PC-3 (cell line): ENCODE measurements at regions not wholly inside any gene's neighbourhood (a gene's known extent, or its start where the extent isn't known, plus 50 kb on each side); places are given as distances from the start of the nearest gene placed in this dataset.

Experiments used
- ATAC-seq: fragments of 200-7000 bp; cut with Tn5 transposase; 2 replicates; pipeline ENCODE4 v1.9.1; 2020; ENCODE audit warnings: mild to moderate bottlenecking, moderate library complexity
- BruUV-seq: library from RNA; stranded (reverse); fragments of 400-500 nt; replicated peaks from 2 replicates; lab custom pipeline; 2021; lab: Mats Ljungman, UMichigan
- CTCF ChIA-PET: fragments of 300-600 bp; sonication (Branson Sonifier 250); formaldehyde crosslinking; loops from one replicate; lab custom pipeline; 2022; ENCODE audit warnings: antibody characterized with exemption; lab: Charles Lee
- POLR2A ChIA-PET: fragments of 300-600 bp; sonication (Branson Sonifier 250); formaldehyde crosslinking; loops from one replicate; lab custom pipeline; 2022; ENCODE audit warnings: antibody characterized with exemption; ENCODE audit not compliant: unreplicated experiment; lab: Charles Lee
- DNase-seq: peaks from one replicate; pipeline ENCODE4 v3.0.0-alpha.2; 2015
- H2AFZ ChIP-seq: fragments of 300-600 bp; sonication (generic); 2 replicates; pipeline ENCODE4 v1.6.0; 2016; ENCODE audit warnings: antibody characterized with exemption, low read length
- H3F3A ChIP-seq: fragments of 300-600 bp; sonication (generic); one replicate; pipeline ENCODE4 v1.6.0; 2017; ENCODE audit warnings: antibody characterized with exemption, low read length, control low read depth, mild to moderate bottlenecking; ENCODE audit not compliant: unreplicated experiment
- H3K27ac ChIP-seq: fragments of 300-600 bp; sonication (generic); 2 replicates; pipeline ENCODE4 v1.5.1; 2016; ENCODE audit warnings: mild to moderate bottlenecking, low read length
- H3K27me3 ChIP-seq: fragments of 300-600 bp; sonication (generic); 2 replicates; pipeline ENCODE4 v1.6.1; 2016; ENCODE audit warnings: low read length, mixed read lengths
- H3K36me3 ChIP-seq: fragments of 300-600 bp; sonication (generic); 2 replicates; pipeline ENCODE4 v1.6.1; 2016; ENCODE audit warnings: low read depth, mixed run types, low read length, mixed read lengths
- H3K4me1 ChIP-seq: fragments of 300-600 bp; sonication (generic); 2 replicates; pipeline ENCODE4 v1.5.1; 2016; ENCODE audit warnings: low read length; ENCODE audit not compliant: insufficient read depth
- H3K4me2 ChIP-seq: fragments of 300-600 bp; sonication (generic); 2 replicates; pipeline ENCODE4 v1.6.0; 2016; ENCODE audit warnings: low read length
- H3K4me3 ChIP-seq: fragments of 300-600 bp; sonication (generic); 2 replicates; pipeline ENCODE4 v1.5.1; 2016; ENCODE audit warnings: mild to moderate bottlenecking, low read length, mixed read lengths
- H3K79me2 ChIP-seq: fragments of 300-600 bp; sonication (generic); 2 replicates; pipeline ENCODE4 v1.6.1; 2017; ENCODE audit warnings: low read length, mixed read lengths
- H3K9ac ChIP-seq: fragments of 300-600 bp; sonication (generic); 2 replicates; pipeline ENCODE4 v1.6.0; 2016; ENCODE audit warnings: mild to moderate bottlenecking, low read length
- H3K9me2 ChIP-seq: fragments of 300-600 bp; sonication (generic); replicated peaks from 2 replicates; pipeline ENCODE4 v1.6.1; 2016; ENCODE audit warnings: mixed run types, low read length, mixed read lengths
- H3K9me3 ChIP-seq: fragments of 300-600 bp; sonication (generic); 2 replicates; pipeline ENCODE4 v1.6.1; 2016; ENCODE audit warnings: low read length, mixed read lengths
- H4K20me1 ChIP-seq: fragments of 300-600 bp; sonication (generic); 2 replicates; pipeline ENCODE4 v1.6.1; 2016; ENCODE audit warnings: low read length, mixed read lengths
- CTCF ChIP-seq: fragments of 300-600 bp; sonication (generic); conservative IDR thresholded peaks from 2 replicates; pipeline ENCODE4 v1.5.1; 2017; ENCODE audit warnings: antibody characterized with exemption, low read depth, mild to moderate bottlenecking, low read length
- EZH2 ChIP-seq: fragments of 300-600 bp; sonication (generic); IDR thresholded peaks from one replicate; pipeline ENCODE4 v1.6.1; 2017; ENCODE audit warnings: antibody characterized with exemption, mild to moderate bottlenecking, low read length; ENCODE audit not compliant: unreplicated experiment
- EZH2phosphoT487 ChIP-seq: fragments of 300-600 bp; sonication (generic); IDR thresholded peaks from 2 replicates; pipeline ENCODE4 v1.6.1; 2018; ENCODE audit warnings: mild to moderate bottlenecking, antibody characterized with exemption, low read length, borderline replicate concordance
- intact Hi-C: fragments of 100-400 bp; cut with micrococcal nuclease; formaldehyde crosslinking; loops from 2 replicates; pipeline ENCODE4 v1.9.0; 2023

GRCh38 chr5:56460681-56461191 is 227.6 kb upstream of the ANKRD55 start:
- BruUV-seq, result no TSS peak
- DNase-seq, result no peak
- H4K20me1 ChIP-seq, result no peaks in the 10 kb centered on the region
- H3K9me2 ChIP-seq, result no peaks in the 10 kb centered on the region
- no peak overlapping the region for H3K4me2 ChIP-seq
- no peaks in the 10 kb centered on the region for H3F3A ChIP-seq
- H3K4me3 ChIP-seq, result no peak overlapping the region
- no peak for TF ChIP-seq CTCF
- TF ChIP-seq EZH2, result no peak
- no peak for TF ChIP-seq EZH2phosphoT487
- ATAC-seq, result no peak
- H3K9me3 ChIP-seq, result no peaks in the 10 kb centered on the region
- no peaks in the 10 kb centered on the region for H3K4me1 ChIP-seq
- POLR2A ChIA-PET, result no interaction called here
- H3K9ac ChIP-seq, result no peak overlapping the region
- no peak overlapping the region for H3K27ac ChIP-seq
- H3K79me2 ChIP-seq, result no peaks in the 10 kb centered on the region
- no peaks in the 10 kb centered on the region for H3K36me3 ChIP-seq
- H3K27me3 ChIP-seq, result no peaks in the 10 kb centered on the region
- intact Hi-C loops, result no loop called here
- CTCF ChIA-PET, result no interaction called here
- no peak overlapping the region for H2AFZ ChIP-seq

GRCh38 chr5:56460195-56460546 is 227.0 kb upstream of the ANKRD55 start:
- Histone ChIP-seq H2AFZ (no peak overlapping the region), H4K20me1 (no peaks in the 10 kb centered on the region), H3K9ac (no peak overlapping the region), H3K36me3 (no peaks in the 10 kb centered on the region), H3K9me2 (no peaks in the 10 kb centered on the region), H3K27me3 (no peaks in the 10 kb centered on the region), H3K79me2 (no peaks in the 10 kb centered on the region), H3K27ac (no peak overlapping the region), H3K9me3 (no peaks in the 10 kb centered on the region), H3K4me2 (no peak overlapping the region), H3K4me3 (no peak overlapping the region), H3F3A (no peaks in the 10 kb centered on the region), H3K4me1 (no peaks in the 10 kb centered on the region)
- BruUV-seq, result no TSS peak
- TF ChIP-seq EZH2phosphoT487 (no peak), CTCF (no peak), EZH2 (no peak)
- DNase-seq (no peak), ATAC-seq (no peak)
- ChIA-PET POLR2A (no interaction called here), CTCF (no interaction called here)
- intact Hi-C loops, result no loop called here

GRCh38 chr5:56459394-56460194 is 226.5 kb upstream of the ANKRD55 start:
- no peaks in the 10 kb centered on the region for H3K9me3 ChIP-seq
- H3K9me2 ChIP-seq, result no peaks in the 10 kb centered on the region
- no peak for DNase-seq
- BruUV-seq, result no TSS peak
- H3K4me1 ChIP-seq, result no peaks in the 10 kb centered on the region
- no peaks in the 10 kb centered on the region for H3K27me3 ChIP-seq
- no peak overlapping the region for H3K9ac ChIP-seq
- intact Hi-C loops, result no loop called here
- no peak overlapping the region for H3K27ac ChIP-seq
- no peaks in the 10 kb centered on the region for H3K36me3 ChIP-seq
- no peak overlapping the region for H3K4me3 ChIP-seq
- H4K20me1 ChIP-seq, result no peaks in the 10 kb centered on the region
- H2AFZ ChIP-seq, result no peak overlapping the region
- no peak for TF ChIP-seq CTCF
- TF ChIP-seq EZH2phosphoT487, result no peak
- TF ChIP-seq EZH2, result no peak
- H3K4me2 ChIP-seq, result no peak overlapping the region
- no peak for ATAC-seq
- H3K79me2 ChIP-seq, result no peaks in the 10 kb centered on the region
- CTCF ChIA-PET, result no interaction called here
- H3F3A ChIP-seq, result no peaks in the 10 kb centered on the region
- POLR2A ChIA-PET, result no interaction called here
